ENCODE measurements at regions not wholly inside any gene's neighbourhood (a gene's known extent, or its start where the extent isn't known, plus 50 kb on each side); places are given as distances from the start of the nearest gene placed in this dataset.

DNA sequence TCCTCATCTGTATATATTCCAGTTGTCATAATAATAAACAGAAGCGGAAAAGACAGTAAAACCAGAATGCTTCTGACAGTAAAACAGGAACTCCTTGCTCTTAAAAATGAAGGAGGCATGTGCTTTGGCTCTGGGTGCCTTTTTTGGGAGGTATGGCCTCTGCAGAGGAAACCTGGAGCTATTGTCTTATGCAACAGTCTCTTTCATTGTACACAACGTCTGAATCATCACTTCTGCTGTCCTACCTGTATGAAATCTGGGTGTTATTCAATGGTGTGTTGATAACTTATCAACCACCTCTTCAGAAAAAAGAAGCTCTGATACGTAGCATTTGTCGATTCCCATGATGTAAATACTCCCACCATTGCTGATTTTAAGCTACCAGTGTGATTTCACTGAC, 64.8 kb downstream of the CDCA7 start:
- DNase-seq (ENCODE audit: extremely low read depth, low read depth, low spot score), result no peak

DNA sequence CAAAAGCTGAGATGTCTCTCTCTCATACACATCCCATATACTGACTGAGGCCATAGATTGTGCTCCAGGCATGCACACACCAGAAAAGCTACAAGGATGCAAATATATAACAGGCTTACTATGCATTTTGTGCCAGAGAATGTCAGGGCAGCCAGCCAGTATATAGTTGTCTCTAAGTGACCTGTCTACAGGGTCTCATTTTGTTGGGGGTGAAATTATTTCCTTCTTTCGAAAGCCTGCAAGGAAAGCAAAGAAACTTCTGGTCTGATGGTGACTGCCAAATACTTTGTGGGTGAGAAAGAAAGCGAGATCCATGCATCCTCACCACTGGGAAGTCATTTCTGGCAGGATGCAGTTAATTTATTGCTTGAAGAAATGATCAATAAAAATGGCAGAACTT, 70.2 kb downstream of the CDCA7 start:
- DNase-seq (ENCODE audit: extremely low read depth, low read depth, low spot score), result no peak

DNA sequence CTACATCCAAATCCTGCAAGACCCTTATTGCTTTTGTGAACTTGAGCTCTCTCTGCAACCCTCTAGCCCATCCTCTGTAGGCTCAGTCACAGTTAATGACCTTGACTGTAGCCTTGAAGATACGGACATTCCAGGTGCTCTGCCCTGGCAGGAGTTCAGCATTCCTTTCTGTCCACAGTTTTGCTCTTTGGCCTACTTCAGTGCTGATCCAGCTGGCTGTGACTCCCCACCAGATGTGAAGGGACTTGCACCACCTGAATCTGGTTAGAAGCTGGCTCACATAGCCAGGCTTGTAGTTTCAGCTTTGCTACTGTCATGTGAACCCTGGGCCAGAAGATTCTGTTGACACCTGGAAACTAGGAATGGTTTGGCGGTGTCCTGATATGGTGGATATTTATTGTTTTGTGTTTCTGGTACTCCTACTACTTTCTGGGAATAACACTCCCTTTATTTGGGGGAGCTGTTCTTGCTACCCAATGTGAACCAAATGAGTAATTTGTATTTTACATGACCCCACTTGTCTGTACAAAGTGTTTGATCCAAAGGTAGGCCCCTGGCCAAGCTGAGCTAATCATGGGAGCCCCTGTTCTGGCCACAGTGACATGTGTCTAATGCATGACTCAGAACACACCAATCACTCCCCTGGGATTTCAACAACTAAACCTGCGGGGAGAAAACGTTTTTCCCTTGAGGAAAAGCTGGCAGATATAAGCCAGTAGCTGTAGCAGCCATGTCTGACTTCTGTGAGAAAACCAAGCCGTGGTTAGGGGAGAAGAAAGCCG, 73.4 kb downstream of the CDCA7 start:
- no peak for DNase-seq (ENCODE audit: extremely low read depth, low read depth, low spot score)

DNA sequence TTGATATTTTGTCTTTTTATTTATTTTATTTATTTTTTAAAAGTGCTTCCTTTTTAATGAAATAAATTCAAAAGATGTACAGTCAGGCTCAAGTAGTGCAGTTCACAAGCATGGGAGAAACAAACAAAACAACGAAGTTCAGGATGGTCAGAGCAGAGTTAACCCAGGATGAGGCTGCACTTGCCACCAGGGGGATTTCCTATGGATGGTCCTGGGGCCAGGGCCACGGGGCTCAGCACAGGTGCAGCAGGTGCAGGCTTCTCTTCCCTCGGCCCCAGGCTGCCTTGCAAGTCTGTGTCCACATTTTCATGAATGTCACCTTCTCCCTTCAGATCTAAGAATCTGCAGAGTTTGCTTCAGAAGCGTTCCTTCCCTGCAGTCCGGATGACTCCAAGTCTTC, 76.5 kb downstream of the CDCA7 start:
- DNase-seq (ENCODE audit: extremely low read depth, low read depth, low spot score), result no peak

DNA sequence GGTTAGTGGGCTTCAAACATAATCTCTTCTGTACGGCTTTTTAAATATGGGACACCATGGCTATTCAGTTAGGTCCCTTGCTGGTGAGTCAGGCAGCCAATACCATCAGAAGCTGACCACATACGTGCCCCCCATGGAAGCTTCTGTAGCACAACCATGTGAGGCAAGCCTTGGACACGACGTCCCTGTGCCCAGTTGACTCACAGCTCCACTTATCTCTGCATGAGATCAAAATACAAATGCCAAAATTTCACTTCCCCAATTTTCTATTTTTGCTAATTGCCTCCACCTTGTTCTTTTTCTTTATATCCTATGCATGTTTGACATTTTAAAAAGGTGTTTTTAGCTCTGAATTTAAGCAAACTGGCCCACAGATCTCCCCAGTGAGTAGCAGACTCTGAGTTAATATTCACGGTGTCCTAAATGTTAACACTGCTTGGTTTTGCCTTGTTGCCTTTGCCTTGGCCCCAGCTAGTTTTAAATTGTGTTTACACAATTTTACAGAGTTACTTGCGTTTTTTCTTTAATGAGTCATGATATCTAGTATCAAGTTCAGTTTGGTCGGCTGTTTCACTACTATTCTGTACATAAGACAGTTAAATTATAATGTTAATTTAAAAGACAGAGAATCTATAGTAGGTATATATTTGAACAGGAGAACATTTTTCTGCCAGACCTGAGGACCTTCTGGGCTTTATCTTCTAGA, 77.5 kb downstream of the CDCA7 start:
- DNase-seq (ENCODE audit: extremely low read depth, low read depth, low spot score), result no peak

DNA sequence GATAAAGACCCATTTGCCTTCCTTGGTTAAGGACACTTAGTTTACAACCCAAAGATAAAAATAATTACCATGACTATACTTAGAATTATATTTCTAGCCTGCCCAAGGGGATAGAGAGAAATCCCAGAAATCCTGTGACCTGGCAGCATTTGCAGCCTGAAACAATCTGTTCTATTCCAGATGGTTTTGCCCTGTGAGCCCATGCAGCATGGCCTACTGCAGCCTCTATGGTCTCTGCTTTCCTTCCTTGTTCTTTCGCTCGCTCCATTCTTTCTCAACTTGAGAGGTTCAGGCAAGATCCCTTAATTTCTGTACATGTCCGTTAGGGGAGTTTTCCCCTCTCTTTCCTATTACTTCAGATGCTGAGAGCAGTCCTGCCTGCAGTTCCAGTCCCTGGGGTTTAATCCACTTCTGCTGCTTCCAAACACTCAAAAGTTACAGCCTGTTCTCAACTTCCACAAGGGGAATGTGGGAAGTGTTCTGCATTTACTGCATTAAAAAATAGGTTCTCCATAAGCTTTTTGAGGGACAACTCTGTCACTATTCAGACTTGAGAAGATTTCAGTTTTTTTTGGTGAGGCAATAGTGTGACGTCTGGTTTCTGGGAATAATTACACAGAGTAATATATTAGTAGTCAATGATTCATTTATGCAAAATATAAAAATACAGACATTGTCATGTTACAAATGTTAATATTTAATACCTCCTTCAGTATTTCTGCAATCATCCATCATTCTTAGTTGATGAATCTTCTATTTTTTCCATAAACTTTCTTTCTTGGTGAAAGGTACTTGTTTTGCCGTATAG, 80.3 kb downstream of the CDCA7 start:
- DNase-seq (ENCODE audit: extremely low read depth, low read depth, low spot score), result no peak

DNA sequence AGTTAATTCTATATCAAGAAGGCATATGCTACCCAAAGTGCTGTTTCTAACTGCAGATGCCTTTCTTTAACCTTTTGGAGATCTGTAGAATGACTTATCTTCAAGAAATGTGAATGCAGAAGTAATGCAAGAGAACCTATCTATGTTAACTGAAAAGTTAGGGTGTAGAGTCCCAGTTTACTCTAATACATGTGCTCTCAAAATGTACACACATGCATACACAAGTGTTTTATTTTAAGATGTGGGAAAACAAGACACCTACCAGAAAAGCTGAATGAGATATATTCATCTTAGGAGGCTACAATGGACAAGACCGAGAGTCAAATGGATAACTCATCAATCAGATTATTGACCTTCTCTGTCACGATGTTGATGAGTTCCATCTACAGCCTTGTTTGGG, 80.9 kb downstream of the CDCA7 start:
- DNase-seq (ENCODE audit: extremely low read depth, low read depth, low spot score), result no peak

DNA sequence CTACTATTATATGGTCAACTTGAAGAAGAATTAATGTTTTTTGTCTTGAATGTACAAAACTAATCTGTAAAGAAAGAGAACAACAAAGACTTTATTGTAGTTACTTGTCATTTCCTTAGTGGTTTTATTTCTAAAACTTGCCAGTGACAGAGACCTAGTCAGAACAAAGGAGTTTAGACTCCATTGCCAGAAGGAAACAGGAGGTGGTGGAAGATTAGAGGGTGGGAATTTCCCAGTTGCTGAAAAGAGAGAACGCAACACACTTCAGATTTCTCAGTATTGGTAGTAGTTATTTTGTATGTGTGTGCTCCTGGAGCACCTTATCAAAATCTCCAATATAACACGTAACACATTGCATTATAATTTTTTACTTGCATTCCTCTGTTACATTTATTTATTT, 81.4 kb downstream of the CDCA7 start:
- no peak for DNase-seq (ENCODE audit: extremely low read depth, low read depth, low spot score)

DNA sequence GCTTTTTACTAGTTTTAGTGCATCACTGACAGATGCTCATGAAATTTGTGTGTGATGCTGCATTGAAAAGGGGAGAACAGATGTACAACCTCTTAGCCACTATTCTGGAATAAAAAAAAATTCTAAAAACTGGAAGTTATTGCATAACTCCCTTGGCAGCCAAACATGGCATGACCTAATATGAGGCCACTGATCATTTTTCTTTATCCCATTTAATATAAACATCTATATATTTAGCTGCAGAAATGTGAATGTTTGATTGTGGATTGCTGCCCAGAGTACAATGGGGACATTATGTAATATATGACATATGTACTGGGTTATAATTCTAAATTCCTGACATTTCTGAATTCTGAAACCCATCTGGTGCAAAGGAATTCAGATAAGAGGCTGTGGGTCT, 86.5 kb downstream of the CDCA7 start:
- no peak for DNase-seq (ENCODE audit: extremely low read depth, low read depth, low spot score)

DNA sequence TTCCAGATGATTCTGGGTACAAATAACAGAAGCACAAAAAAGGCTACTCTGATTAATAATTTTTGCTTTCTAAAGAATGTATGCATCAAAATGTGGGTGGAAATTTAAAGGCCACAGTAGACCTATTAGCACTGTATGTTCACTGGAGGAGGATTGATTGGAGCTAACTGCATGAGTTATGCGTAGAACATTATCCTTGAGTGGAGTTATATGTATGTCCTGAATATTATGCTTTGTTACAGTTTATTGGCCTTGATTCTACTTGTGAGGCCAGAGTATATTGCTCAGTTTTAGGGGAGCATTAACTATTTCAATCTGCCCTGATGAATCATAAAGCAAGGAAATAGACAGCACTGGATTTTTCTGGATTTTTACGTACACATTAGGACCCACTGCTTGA, 87.9 kb downstream of the CDCA7 start:
- no peak for DNase-seq (ENCODE audit: extremely low read depth, low read depth, low spot score)

DNA sequence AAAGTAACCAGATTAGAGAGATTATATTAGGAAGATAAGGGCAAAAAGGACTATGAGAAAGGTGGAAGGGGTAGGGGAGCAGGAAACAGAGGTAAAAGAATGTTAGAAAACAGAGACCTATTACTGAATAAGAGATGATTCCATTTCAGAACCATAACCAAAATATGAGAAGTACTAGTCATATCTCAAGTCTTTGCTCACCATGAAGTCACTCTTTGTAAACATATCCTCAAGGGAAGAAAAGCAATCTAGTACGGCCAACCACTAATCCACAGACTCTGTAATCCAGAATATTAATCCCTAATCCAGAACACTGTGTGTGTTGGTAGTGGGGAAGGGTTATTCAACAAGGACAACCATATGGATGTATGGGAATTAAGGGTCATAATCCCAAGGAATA, 92.0 kb downstream of the CDCA7 start:
- DNase-seq (ENCODE audit: extremely low read depth, low read depth, low spot score), result no peak

DNA sequence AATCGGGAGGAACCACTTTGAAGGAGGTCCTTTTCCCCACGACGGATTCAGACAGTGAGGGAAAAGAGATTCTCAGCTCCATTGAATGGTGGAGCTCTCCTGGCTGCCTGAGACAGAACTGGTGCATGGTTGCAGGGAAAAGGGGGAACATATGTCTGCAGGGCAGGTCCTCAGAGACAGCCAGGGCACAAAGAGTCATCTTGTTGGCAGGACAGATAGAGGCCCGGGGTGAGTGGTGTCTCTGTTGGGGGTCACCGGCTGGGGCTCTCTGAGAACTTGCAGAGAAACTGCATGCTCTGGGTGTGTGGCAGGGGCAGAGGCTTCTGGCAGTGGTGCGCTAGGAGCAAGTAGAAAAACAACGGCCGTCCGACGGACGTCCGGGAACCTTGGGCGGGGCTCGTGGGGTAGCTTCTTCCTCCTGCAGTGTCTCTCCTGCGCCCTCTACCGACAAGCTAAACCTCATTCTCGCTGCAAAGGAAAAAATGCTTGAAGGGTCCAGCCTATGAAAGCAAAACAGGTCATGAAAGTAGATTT, 94.3 kb downstream of the CDCA7 start:
- DNase-seq (ENCODE audit: extremely low read depth, low read depth, low spot score), result peak; percentile 29

DNA sequence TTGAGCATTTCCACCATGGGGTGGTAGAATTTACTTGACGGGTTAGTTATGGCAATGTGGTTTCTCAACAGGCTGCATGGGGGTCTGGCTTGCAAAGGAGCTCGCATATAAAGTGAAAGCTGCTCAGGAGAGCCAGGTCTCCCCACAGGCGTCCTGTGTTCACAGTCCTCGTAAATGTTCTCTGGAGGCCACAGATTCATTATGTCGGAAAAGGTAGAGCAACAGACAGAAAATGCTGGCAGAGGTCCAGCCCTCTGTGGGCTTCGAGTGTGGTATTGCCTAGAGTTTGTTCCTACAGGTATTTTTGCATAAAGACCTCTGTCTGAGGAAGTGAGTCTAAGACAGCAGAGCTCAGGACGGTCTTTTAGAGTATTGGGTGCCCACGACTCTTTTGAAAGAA, 96.4 kb downstream of the CDCA7 start:
- no peak for DNase-seq (ENCODE audit: extremely low read depth, low read depth, low spot score)

DNA sequence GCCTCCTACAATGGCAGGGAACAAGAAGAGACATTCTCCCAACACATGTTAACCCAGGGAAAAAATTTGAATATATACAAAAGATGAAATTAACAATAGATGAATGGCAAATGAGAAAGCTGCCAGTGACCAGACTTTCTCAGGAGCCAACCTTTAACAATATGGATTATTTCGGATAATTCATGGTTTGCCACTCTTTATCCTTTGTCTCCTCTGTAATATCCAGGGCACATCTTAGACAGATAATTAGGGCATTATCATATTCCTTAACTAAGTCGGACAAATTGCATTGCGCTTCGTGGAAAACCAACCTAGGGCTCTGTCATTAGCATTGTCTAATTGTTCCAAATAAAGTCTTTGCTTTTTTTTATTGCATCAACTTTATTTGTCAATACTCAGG, 97.3 kb downstream of the CDCA7 start:
- DNase-seq (ENCODE audit: extremely low read depth, low read depth, low spot score), result no peak

DNA sequence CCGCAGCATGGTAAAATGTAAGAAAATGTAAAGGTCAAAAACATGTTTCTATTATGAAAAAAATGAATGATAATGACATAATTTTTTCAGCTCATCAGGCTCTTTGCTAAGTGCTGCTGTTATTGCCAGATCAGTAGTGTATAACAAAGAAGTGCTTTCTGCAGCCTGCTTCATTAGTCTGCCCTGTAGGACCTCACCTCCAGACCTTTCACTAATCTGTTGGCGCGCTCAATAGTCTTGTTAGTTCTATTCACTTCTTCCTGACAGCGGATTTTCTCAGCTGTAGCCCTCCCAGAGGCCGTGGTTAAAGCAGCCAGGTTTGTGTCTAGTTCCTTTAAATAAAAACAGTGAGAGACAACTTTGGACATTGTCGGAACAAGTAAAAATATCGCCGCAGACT, 97.7 kb downstream of the CDCA7 start:
- no peak for DNase-seq (ENCODE audit: extremely low read depth, low read depth, low spot score)

DNA sequence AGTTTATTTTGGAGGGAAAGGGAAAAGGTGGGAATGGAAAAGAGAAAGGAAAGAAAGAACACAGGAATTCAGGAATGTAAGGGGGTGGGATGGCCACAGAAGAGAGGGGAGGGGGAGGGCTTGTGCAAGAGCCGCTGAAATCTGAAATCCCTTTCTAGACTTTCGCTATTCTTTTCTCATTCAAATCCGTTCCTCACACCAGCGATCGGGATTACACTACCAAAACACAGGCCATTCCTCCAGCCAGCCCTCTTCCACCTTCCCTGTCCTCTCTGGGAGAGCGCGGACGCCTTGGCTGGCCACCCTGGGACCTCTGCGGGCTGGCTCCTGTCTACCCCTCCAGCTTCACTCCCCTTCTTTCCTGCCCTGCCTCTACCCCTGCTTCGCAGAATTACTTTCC, 102.3 kb downstream of the CDCA7 start:
- DNase-seq (ENCODE audit: extremely low read depth, low read depth, low spot score), result no peak

DNA sequence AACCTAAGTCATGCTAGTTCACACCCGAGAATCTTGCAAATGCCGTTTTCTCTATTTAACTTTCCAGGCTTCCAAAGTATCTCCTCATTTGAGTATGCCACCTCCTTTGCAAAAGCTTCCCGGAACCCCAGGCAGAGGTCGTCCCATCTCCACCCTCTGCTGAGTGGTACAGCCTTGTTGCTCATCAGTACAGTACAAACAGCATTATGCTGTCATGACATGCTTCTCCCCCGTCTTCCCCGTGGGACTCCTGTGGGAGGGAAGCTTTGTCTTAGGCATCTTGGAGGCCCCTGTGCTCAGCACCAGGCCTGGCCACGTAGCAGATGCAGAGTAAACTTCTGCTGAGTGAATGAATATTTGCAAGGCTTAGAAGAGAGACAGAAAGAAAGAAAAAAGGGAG, 102.7 kb downstream of the CDCA7 start:
- DNase-seq (ENCODE audit: extremely low read depth, low read depth, low spot score), result no peak

DNA sequence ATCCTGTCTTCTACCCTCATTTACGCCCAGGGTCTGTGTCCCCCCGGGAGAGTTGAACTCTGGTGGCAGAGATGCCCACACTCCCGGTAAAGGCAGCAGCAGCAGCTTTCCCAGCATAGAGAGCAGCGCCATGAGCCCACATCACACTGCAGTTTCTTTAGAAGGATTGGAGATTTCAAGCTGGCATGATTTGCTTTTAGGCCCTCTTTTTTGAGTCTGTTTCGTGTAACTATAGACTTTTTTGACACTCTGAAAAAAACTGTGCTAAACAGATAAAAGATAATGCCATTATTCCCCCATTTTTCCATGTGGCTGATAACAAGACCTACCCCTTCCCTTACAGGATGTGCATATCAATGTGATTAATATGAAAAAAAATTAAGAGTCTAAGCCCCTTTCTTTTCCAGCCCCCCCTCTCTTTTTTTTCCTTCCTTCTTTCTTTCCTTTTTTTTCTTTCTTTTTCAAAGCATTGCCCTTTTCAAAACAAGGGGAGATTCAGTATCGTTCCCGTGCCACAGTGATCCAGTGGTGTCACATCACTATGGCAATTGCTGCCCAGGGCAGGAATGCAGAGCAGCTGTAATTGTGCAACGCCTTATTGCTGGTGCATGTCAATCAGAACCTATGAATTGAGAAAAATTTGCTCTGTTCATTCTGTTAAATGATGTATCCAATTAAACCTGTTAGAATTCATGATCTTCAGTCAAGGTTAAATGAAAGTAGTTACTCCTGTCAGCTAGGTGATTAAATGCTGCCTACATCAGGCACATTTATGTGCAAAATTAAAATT, 104.5 kb downstream of the CDCA7 start:
- no peak for DNase-seq (ENCODE audit: extremely low read depth, low read depth, low spot score)

DNA sequence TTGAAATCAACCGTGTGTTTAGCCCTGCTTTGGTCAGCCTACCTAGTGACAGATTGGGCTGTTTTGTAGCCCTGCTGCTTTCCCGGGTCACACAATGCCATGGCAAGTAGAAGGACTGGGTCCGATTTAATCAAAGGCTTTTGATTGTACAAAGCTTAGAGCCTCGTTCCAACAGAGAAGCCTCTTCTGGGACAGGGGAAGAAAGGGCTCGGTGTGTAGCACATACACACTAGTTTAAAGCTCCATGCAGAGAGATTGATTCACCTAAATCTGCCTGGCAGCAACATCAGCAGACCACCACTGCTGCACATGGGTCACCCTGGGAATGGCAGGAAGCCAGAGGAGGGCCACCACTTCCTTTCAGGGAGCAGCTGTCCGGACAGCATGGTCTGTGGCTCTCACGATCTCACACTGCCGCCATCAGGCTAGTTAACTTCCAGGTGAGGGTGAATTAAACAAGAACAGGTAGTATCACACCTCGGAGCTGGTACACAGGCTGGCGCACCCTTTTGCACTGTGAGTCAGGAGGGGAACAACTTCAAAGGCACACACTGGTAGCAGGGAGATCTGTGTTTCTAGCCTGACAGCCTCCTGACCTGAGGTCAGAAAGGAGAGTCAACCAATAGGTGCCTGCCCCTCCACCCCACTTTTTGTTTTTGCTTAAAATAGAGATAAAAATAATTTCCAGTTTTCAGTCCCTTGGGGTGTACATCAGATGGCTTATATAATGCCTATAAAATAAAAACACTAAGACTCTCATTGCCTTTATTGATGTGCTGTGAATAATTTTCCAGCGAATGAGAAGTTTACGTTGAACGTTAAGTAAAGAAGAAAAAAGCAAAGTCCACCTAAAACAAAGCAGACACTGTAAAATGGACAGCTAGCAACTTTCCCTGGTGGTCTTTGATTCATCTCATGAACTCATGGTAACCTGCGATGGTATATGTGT, 108.5 kb downstream of the CDCA7 start:
- DNase-seq (ENCODE audit: extremely low read depth, low read depth, low spot score), result no peak

DNA sequence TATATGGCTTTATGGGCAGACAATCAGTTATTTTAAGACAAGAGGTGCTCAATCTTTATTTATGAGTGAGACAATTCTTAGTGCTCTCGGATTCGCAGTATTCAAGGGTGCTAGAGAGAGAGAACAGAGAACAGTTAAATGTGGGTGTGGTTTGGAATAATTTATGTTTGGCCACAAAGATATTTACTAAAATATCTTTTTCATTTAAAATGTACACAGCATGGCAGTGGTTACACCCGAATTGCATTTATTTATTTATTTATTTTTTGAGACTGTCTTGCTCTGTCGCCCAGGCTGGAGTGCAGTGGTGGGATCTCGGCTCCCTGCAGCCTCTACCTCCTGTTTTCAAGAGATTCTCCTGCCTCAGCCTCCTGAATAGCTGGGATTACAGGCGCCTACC, 109.2 kb downstream of the CDCA7 start:
- no peak for DNase-seq (ENCODE audit: extremely low read depth, low read depth, low spot score)
